HFF-Myc (cell line): ENCODE measurements at regions not wholly inside any gene's neighbourhood (a gene's known extent, or its start where the extent isn't known, plus 50 kb on each side); places are given as distances from the start of the nearest gene placed in this dataset.

Experiments
- DNase-seq: peaks from one replicate; pipeline ENCODE4 v3.0.0-alpha.2; 2011; ENCODE audit warnings: low read depth; ENCODE audit errors: extremely low read depth
- H3K4me3 ChIP-seq: replicated peaks from 2 replicates; pipeline ENCODE4 v1.5.1; 2011; ENCODE audit warnings: low read depth, mild to moderate bottlenecking, control low read depth, low read length
- CTCF ChIP-seq: IDR thresholded peaks from 2 replicates; pipeline ENCODE4 v1.5.1; 2012; ENCODE audit warnings: mild to moderate bottlenecking, low read depth, low read length, control low read depth; ENCODE audit errors: missing control alignments

DNA sequence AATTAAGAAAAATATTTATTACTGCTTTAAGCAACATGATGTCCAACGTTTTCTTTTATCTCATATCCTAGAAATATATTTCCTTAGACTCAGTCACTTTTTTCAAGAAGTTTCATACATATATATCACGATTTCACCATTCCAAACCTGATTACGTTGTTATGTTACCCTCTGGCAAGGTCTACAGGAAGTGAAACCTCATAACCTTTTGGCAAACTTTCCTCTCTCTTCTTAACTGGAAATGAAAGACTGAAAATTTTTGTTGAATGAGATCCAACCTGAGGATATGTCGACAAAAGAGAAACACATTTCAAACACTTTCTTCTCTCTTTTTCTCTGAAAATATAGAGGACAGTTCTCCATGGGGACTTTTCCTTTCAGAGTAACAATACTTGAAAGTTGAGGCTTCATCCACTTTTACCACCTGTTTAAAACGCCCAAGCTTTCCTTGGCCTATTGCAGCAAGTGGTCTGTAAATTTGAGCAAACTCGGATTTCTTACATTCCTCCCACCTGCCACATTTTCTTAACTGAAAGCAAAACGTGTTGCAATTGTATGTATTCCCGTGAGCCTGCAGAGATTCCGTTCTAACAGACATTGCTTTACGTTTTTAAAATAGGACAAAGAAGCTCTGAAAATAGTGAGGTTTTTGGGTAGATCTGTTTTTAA is 298.1 kb downstream of the CETN3 start:
- TF ChIP-seq CTCF, result no peak
- H3K4me3 ChIP-seq, result no peak overlapping the region
- DNase-seq, result no peak

- DNase-seq, result no peak
- TF ChIP-seq CTCF, result no peak
- no peak overlapping the region for H3K4me3 ChIP-seq
Measured at GRCh38 chr5:90109285-90109684, 300.3 kb downstream of the CETN3 start.

DNA sequence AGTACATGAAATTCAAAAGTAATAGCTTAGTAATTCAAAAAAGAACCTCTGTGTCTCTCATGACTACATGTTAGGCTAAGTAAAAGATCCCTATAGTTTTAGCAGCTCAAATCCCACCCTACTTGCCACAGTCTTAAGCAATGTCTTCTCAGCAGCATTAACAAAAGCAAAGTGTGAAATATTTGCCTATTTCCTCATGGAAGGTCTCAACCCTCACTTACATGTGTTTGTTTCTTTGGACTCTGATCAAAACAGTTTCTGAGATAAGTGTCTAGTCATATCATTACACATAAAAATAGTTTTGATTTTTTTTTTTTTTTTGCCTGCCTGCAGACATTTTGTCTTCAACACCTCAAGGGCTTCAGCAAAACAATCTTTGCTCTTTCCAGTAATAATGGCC is 310.5 kb downstream of the CETN3 start:
- H3K4me3 ChIP-seq, result no peak overlapping the region
- TF ChIP-seq CTCF, result no peak
- DNase-seq, result no peak

- H3K4me3 ChIP-seq, result no peak overlapping the region
- DNase-seq, result no peak
- TF ChIP-seq CTCF, result no peak
Measured at GRCh38 chr5:90097082-90097477, 312.5 kb downstream of the CETN3 start.

- no peak for TF ChIP-seq CTCF
- no peak overlapping the region for H3K4me3 ChIP-seq
- no peak for DNase-seq
Measured at GRCh38 chr5:90096415-90097081, 313.0 kb downstream of the CETN3 start.

GRCh38 chr5:90095292-90096060 is 314.1 kb downstream of the CETN3 start:
- H3K4me3 ChIP-seq, result no peak overlapping the region
- no peak for DNase-seq
- no peak for TF ChIP-seq CTCF
